HG03025 (cell line): ENCODE measurements at regions not wholly inside any gene's neighbourhood (a gene's known extent, or its start where the extent isn't known, plus 50 kb on each side); places are given as distances from the start of the nearest gene placed in this dataset.

Source experiments
- ATAC-seq: cut with Tn5 transposase; IDR thresholded peaks from one replicate; pipeline ENCODE4 v1.9.1; 2021; ENCODE audit warnings: mild to moderate bottlenecking, moderate library complexity; ENCODE audit not compliant: unreplicated experiment, low FRiP score

DNA sequence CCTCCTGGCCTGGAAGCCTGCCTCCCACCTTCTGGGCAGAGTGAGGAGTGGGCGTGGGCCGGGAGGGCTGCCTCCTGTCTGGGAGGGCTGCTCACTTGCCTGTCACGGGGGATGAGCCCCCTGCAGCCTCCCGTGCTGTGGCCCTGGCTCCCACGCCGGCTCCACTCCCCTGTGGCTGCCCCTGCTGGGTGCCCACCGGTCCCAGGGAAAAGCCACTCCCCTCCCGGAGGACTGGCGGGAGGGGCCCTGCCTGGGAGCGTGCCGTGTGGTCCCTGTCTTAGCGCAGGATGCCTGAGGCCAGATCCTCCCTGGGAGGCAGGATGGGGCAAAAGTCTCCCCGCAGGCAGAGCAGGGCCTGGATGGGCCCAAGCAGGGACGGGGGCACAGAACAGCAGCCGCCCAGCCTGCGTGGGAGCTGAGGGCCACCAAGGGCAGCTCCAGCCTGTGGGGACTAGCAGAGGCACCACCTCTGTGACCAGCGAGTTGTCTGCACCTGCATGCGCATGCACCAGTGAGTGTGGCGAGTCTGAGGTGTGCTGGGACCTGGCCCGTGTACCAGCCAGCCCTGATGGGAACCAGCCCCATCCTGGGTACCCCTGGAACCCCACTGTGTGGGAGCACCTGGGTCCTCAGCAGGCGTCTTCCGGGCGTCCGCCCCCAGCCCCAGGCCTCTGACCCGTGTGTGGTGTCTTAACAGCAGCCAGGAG lies 339.9 kb downstream of the SEC14L1 start:
- no peak for ATAC-seq

DNA sequence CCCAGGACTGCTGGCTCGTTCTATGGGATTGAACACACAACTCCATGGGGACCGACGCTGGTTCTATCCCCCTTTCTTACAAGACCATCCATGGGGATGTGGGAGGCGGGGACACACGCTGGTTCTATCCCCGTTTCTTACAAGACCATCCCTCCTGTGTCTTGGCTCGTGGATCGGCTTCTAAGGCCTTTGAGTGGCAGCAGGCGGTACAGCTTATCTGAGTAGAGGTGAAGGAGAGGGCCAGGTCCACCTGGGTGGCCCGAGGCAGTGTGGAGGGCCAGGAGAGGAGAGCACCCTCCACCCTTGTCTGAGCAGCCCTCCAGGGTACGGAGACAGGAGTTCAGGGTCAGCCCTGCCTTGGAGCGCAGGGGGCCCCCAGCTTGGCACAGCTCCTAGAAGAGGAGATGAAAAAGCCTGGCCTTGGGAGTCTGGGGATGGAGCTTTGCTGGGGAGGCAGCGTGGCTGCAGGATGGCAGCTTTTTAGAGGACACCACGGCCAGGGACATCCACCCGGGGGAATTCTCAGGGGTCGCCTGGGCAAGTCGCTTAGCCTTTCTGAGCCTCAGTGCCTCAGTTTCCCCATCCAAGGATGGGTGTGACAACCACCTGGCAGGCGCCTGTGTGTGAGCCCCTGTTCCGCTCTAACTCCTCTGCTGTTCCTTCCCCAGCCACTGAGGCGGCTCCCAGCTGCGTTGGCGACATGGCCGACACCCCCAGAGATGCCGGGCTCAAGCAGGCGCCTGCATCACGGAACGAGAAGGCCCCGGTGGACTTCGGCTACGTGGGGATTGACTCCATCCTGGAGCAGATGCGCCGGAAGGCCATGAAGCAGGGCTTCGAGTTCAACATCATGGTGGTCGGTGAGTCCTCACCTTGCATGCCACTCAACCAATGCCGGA lies 341.0 kb downstream of the SEC14L1 start:
- no peak for ATAC-seq

DNA sequence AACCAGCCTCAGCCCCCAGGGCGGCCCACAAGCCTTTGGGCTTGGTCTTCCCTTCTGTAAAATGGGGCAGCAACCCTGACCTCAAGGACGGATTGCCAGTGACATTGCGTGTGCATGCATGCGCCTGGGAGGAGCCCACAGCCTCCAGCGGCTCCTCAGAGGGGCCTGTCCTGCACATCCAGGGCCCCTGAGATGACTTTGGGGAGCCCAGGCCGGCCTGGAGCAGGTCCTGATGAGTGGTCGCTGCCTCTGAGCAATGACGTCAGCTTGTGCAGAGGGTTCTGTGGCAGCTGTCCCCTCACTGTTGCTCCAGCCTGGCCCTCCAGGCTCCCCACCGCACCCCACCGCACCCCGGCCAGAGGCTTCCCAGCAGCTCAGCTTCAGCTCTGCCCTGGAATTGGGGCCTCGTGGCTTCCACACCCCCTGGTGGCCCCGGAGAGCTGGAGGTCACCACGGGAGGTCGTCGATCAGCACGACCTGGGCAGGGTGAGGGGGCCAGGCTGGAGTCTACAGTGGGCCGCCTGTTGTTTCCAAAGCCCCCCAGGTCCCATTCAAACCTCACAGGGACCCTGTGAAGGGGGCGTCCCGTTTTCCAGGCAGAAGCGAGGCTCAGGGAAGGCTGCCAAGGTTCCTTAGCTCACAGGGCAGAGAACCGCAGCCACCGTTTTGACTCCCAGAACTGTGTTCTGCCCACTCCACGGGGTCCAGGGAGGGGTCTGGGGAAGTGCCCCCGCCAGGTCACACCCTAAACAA lies 341.8 kb downstream of the SEC14L1 start:
- no peak for ATAC-seq

GRCh38 chr17:77483128-77483598 lies 342.4 kb downstream of the SEC14L1 start:
- no peak for ATAC-seq

DNA sequence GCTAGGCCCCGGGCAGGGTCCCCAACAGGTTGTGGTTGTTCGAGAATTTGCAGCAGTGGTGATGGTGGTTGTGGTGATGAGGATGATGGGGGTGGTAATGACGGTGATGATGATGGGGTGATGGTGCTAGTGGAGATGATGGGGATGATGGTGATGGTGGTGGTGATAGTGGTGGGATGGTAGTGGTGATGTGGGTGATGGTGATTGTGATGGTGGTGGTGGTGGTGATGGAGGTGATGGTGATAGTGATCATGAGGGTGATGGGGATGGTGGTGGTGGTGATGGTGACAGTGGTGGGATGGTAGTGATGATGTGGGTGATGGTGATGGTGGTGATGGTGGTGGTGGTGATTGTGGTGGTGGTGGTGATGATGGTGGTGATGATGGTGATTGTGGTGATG lies 343.3 kb downstream of the SEC14L1 start:
- ATAC-seq, result no peak

GRCh38 chr17:77485089-77485833 lies 344.5 kb downstream of the SEC14L1 start:
- ATAC-seq, result no peak

DNA sequence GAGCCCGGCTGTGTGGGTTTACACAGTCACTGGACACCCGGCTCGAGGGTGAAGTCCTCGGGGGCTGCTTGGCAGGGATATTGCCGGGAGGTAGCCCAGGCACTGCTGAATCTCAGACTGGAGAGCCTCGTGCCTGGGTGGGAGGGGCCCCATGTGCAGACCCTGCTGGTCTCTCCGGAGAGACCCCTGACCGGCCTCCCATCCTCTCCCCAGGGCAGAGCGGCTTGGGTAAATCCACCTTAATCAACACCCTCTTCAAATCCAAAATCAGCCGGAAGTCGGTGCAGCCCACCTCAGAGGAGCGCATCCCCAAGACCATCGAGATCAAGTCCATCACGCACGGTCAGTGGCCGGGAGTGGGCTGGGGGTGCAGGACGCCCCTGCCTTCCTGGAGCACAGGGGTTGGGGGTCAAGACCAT lies 346.5 kb downstream of the SEC14L1 start:
- ATAC-seq, result no peak

GRCh38 chr17:77487677-77488530 lies 347.1 kb downstream of the SEC14L1 start:
- no peak for ATAC-seq

DNA sequence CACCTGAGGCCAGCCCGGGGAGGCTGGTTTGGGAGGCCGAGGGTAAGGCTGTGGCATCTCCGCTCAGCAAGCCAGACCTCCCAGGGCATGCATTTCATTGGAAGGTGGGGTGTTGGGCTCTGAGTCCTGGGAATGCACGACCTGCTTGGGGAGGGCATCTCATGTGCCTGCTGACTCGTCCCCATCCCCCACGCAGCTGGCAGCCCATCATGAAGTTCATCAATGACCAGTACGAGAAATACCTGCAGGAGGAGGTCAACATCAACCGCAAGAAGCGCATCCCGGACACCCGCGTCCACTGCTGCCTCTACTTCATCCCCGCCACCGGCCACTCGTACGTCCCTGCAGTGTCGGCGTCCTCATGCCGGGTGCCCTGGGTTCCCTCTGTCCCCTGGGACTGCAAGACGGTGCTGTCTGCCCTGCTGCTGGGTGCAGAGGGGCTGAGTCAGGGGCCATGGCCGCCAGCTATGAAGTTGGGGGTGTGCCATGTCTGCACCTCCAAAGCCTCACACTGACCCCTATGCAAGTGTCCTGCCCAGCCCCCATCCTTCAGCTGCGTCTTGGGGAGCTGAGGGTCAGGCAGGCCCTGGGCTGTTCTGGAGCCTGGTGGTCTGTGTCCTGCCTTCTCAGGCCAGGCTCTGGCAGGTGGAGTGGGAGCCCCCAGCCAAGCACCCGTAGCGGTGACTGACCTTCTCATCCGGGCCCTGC lies 347.9 kb downstream of the SEC14L1 start:
- ATAC-seq, result no peak

DNA sequence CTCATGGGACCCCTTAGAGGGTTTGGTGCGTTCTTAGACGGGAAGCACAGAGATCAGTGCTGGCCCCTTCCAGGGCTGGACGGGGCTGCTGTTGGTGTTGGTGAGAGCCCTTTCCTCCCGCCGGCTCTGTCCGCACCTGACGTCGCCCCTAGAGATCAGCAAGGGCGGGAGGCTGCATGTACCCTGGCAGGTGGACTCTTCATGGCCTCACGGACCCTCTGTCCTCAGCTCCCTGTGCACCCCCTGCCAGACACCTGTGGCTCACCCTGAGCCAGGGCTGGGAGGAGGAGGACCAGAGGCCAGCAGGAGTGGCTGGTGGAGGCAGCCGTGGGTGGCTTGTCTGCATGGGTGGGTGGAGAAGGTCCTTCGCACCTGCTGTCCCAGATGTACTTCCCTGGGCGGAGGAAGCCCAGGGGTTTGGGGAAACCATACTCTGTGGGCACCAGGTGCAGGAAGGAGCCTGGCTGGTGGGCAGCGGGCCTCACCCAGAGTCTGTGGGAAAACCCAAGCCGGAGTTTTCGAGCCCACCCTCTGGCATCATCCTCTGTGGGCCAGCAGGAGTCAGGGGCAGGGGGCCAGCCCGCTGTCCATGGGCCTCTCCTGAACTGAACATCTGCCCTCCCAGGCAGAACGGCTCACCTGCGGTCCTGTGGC lies 348.6 kb downstream of the SEC14L1 start:
- no peak for ATAC-seq

DNA sequence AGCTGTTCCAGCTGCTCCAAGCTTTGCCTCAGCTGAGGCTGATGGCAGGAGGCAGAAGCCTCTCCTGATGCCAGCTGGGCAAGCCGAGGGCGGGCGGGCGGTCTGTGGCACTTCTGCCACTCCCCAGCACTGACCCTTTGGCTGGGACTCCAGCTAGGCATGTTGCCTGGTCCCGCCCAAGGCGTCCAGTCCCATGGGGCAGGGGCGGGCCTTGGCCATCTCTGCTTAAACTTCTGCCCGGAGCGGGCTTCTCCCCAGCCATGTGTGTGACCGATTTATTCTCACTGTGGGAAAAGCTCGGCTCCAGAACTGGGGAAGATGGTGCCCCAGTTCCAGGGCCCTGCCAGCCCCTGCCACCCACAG lies 349.1 kb downstream of the SEC14L1 start:
- ATAC-seq, result no peak

GRCh38 chr17:77490361-77491183 lies 349.8 kb downstream of the SEC14L1 start:
- no peak for ATAC-seq

- no peak for ATAC-seq
Measured at GRCh38 chr17:77491921-77492445, 351.2 kb downstream of the SEC14L1 start.

GRCh38 chr17:77492446-77493237 lies 351.9 kb downstream of the SEC14L1 start:
- no peak for ATAC-seq

- ATAC-seq, result no peak
Measured at GRCh38 chr17:77493238-77493820, 352.6 kb downstream of the SEC14L1 start.
